ENCODE measurements at regions not wholly inside any gene's neighbourhood (a gene's known extent, or its start where the extent isn't known, plus 50 kb on each side); places are given as distances from the start of the nearest gene placed in this dataset.
"Not testable (repeated sequence)": the region's sequence is repeated elsewhere in the genome, so short reads cannot be mapped to it uniquely, and the experiment has no call there.

DNA sequence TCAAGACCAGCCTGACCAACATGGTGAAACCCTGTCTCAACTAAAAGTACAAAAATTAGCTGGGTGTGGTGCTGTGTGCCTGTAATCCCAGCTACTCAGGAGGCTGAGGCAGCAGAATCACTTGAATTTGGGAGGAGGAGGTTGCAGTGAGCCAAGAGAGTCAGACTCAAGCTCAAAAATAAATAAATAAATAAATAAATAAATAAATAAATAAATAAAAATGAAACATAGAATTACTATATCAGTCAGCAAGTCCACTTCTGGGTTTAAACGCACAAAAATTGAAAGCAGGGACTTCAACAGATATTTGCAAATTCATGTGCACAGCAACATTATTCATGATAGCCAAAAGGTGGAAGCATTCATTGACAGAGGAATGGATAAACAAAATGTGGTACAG, 875.2 kb upstream of the ALG10B start:
- DNase-seq (ENCODE audit: low read depth, low spot score); H3K27ac ChIP-seq (ENCODE audit: low read depth, low read length); H2AFZ ChIP-seq (ENCODE audit: low read depth, low read length, poor library complexity, severe bottlenecking); H3K36me3 ChIP-seq (ENCODE audit: control insufficient read depth in 1 of 2, insufficient read depth in 2 of 2, low read length in 2 of 2); H3K79me2 ChIP-seq (ENCODE audit: insufficient read depth, low read length); H3K9me3 ChIP-seq (ENCODE audit: control insufficient read depth in 1 of 2, insufficient read depth in 1 of 2, low read depth in 1 of 2, low read length in 2 of 2); BruUV-seq (replicated peaks); intact Hi-C loops (cut with micrococcal nuclease); RAD21 ChIA-PET (ENCODE audit: low non-redundant PET in 1 of 2, low total read pairs in 2 of 2, uncharacterized antibody in 2 of 2, unreplicated experiment in 2 of 2); H3K4me2 ChIP-seq (ENCODE audit: low read length); ATAC-seq; H3K4me3 ChIP-seq (replicated peaks in 1 of 2; ENCODE audit: low read depth in 1 of 2, low read length in 2 of 2); CTCF ChIA-PET; H4K20me1 ChIP-seq (ENCODE audit: insufficient read depth); H3K4me1 ChIP-seq (ENCODE audit: control insufficient read depth in 1 of 2, insufficient read depth in 2 of 2, low read length in 2 of 2); H3K9ac ChIP-seq (ENCODE audit: low read length); POLR2A ChIA-PET; H3K27me3 ChIP-seq (ENCODE audit: insufficient read depth, low read length); H3K9me2 ChIP-seq (ENCODE audit: insufficient read depth): not testable (repeated sequence)

GRCh38 chr12:37455646-37456045, 860.9 kb upstream of the ALG10B start:
- intact Hi-C loops (cut with micrococcal nuclease) = loop anchor here (10.0 kb wide), 1 partner anchor 71 kb away; no protein-coding TSS in a partner anchor
- CTCF ChIA-PET; RAD21 ChIA-PET (ENCODE audit: low non-redundant PET in 1 of 2, low total read pairs in 2 of 2, uncharacterized antibody in 2 of 2, unreplicated experiment in 2 of 2): not testable (repeated sequence)

GRCh38 chr12:37497939-37498338, 818.6 kb upstream of the ALG10B start:
- H3K4me3 ChIP-seq (replicated peaks in 1 of 2; ENCODE audit: low read depth in 1 of 2, low read length in 2 of 2); CTCF ChIA-PET; H3K9ac ChIP-seq (ENCODE audit: low read length); H3K9me2 ChIP-seq (ENCODE audit: insufficient read depth); H2AFZ ChIP-seq (ENCODE audit: low read depth, low read length, poor library complexity, severe bottlenecking); ATAC-seq; H3K27me3 ChIP-seq (ENCODE audit: insufficient read depth, low read length); H3K79me2 ChIP-seq (ENCODE audit: insufficient read depth, low read length); H4K20me1 ChIP-seq (ENCODE audit: insufficient read depth); H3K27ac ChIP-seq (ENCODE audit: low read depth, low read length); H3K9me3 ChIP-seq (ENCODE audit: control insufficient read depth in 1 of 2, insufficient read depth in 1 of 2, low read depth in 1 of 2, low read length in 2 of 2); DNase-seq (ENCODE audit: low read depth, low spot score); BruUV-seq (replicated peaks); H3K36me3 ChIP-seq (ENCODE audit: control insufficient read depth in 1 of 2, insufficient read depth in 2 of 2, low read length in 2 of 2); H3K4me1 ChIP-seq (ENCODE audit: control insufficient read depth in 1 of 2, insufficient read depth in 2 of 2, low read length in 2 of 2); H3K4me2 ChIP-seq (ENCODE audit: low read length); POLR2A ChIA-PET; RAD21 ChIA-PET (ENCODE audit: low non-redundant PET in 1 of 2, low total read pairs in 2 of 2, uncharacterized antibody in 2 of 2, unreplicated experiment in 2 of 2); intact Hi-C loops (cut with micrococcal nuclease): not testable (repeated sequence)

More at GRCh38 chr12:37455646-37456045, 860.9 kb upstream of the ALG10B start:
- H3K27me3 ChIP-seq (ENCODE audit: insufficient read depth, low read length); H2AFZ ChIP-seq (ENCODE audit: low read depth, low read length, poor library complexity, severe bottlenecking); POLR2A ChIA-PET; H3K9me2 ChIP-seq (ENCODE audit: insufficient read depth); ATAC-seq; H3K4me1 ChIP-seq (ENCODE audit: control insufficient read depth in 1 of 2, insufficient read depth in 2 of 2, low read length in 2 of 2); H4K20me1 ChIP-seq (ENCODE audit: insufficient read depth); H3K4me2 ChIP-seq (ENCODE audit: low read length); H3K36me3 ChIP-seq (ENCODE audit: control insufficient read depth in 1 of 2, insufficient read depth in 2 of 2, low read length in 2 of 2); BruUV-seq (replicated peaks); H3K79me2 ChIP-seq (ENCODE audit: insufficient read depth, low read length); DNase-seq (ENCODE audit: low read depth, low spot score); H3K9ac ChIP-seq (ENCODE audit: low read length); H3K4me3 ChIP-seq (replicated peaks in 1 of 2; ENCODE audit: low read depth in 1 of 2, low read length in 2 of 2); H3K9me3 ChIP-seq (ENCODE audit: control insufficient read depth in 1 of 2, insufficient read depth in 1 of 2, low read depth in 1 of 2, low read length in 2 of 2); H3K27ac ChIP-seq (ENCODE audit: low read depth, low read length): not testable (repeated sequence)

- H3K36me3 ChIP-seq (ENCODE audit: control insufficient read depth in 1 of 2, insufficient read depth in 2 of 2, low read length in 2 of 2); H3K4me2 ChIP-seq (ENCODE audit: low read length); H3K4me3 ChIP-seq (replicated peaks in 1 of 2; ENCODE audit: low read depth in 1 of 2, low read length in 2 of 2); H3K4me1 ChIP-seq (ENCODE audit: control insufficient read depth in 1 of 2, insufficient read depth in 2 of 2, low read length in 2 of 2); H3K9me3 ChIP-seq (ENCODE audit: control insufficient read depth in 1 of 2, insufficient read depth in 1 of 2, low read depth in 1 of 2, low read length in 2 of 2); POLR2A ChIA-PET; H4K20me1 ChIP-seq (ENCODE audit: insufficient read depth); RAD21 ChIA-PET (ENCODE audit: low non-redundant PET in 1 of 2, low total read pairs in 2 of 2, uncharacterized antibody in 2 of 2, unreplicated experiment in 2 of 2); H3K9ac ChIP-seq (ENCODE audit: low read length); H3K9me2 ChIP-seq (ENCODE audit: insufficient read depth); H3K79me2 ChIP-seq (ENCODE audit: insufficient read depth, low read length); intact Hi-C loops (cut with micrococcal nuclease); H3K27ac ChIP-seq (ENCODE audit: low read depth, low read length); BruUV-seq (replicated peaks); H3K27me3 ChIP-seq (ENCODE audit: insufficient read depth, low read length); DNase-seq (ENCODE audit: low read depth, low spot score); CTCF ChIA-PET; H2AFZ ChIP-seq (ENCODE audit: low read depth, low read length, poor library complexity, severe bottlenecking); ATAC-seq: not testable (repeated sequence)
Measured at GRCh38 chr12:37510256-37510655, 806.3 kb upstream of the ALG10B start.

DNA sequence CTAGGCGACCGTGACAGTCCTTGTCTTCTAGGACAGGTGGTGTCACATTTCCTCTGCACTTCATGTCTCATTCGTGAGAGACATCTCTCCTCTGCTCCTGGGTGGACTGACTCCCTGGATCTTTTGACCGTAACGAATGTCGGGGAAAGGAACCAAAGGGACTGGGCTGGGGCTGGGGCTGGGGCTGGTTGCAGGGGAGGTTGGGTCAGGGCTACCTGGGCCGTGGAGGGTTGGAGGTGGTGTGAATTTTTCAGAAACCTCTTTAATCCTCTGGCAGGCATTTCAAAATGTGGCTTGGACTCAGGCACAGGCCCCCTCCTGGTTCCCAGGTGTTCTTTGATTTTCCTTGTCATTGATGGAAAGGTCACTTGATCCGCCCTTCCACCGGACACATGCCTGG, 776.0 kb upstream of the ALG10B start:
- H3K27me3 ChIP-seq (ENCODE audit: insufficient read depth, low read length); H3K79me2 ChIP-seq (ENCODE audit: insufficient read depth, low read length); ATAC-seq; DNase-seq (ENCODE audit: low read depth, low spot score); H3K4me2 ChIP-seq (ENCODE audit: low read length); H3K36me3 ChIP-seq (ENCODE audit: control insufficient read depth in 1 of 2, insufficient read depth in 2 of 2, low read length in 2 of 2); RAD21 ChIA-PET (ENCODE audit: low non-redundant PET in 1 of 2, low total read pairs in 2 of 2, uncharacterized antibody in 2 of 2, unreplicated experiment in 2 of 2); CTCF ChIA-PET; H3K27ac ChIP-seq (ENCODE audit: low read depth, low read length); H2AFZ ChIP-seq (ENCODE audit: low read depth, low read length, poor library complexity, severe bottlenecking); H3K9ac ChIP-seq (ENCODE audit: low read length); H3K4me1 ChIP-seq (ENCODE audit: control insufficient read depth in 1 of 2, insufficient read depth in 2 of 2, low read length in 2 of 2); H3K4me3 ChIP-seq (replicated peaks in 1 of 2; ENCODE audit: low read depth in 1 of 2, low read length in 2 of 2); intact Hi-C loops (cut with micrococcal nuclease); H3K9me2 ChIP-seq (ENCODE audit: insufficient read depth); POLR2A ChIA-PET; BruUV-seq (replicated peaks); H4K20me1 ChIP-seq (ENCODE audit: insufficient read depth); H3K9me3 ChIP-seq (ENCODE audit: control insufficient read depth in 1 of 2, insufficient read depth in 1 of 2, low read depth in 1 of 2, low read length in 2 of 2): not testable (repeated sequence)

Data from HCT116 (cell line).